NCI-H2171 treated with DMSO at 0.1 percent for 48 hours (cell line): ENCODE measurements at regions not wholly inside any gene's neighbourhood (a gene's known extent, or its start where the extent isn't known, plus 50 kb on each side); places are given as distances from the start of the nearest gene placed in this dataset.
A peak's percentile ranks its signal among the peaks of the same experiment; 100 is the strongest.

Source experiments
- DNase-seq: peaks from one replicate; lab custom pipeline; 2025; lab: John Stamatoyannopoulos, UW

DNA sequence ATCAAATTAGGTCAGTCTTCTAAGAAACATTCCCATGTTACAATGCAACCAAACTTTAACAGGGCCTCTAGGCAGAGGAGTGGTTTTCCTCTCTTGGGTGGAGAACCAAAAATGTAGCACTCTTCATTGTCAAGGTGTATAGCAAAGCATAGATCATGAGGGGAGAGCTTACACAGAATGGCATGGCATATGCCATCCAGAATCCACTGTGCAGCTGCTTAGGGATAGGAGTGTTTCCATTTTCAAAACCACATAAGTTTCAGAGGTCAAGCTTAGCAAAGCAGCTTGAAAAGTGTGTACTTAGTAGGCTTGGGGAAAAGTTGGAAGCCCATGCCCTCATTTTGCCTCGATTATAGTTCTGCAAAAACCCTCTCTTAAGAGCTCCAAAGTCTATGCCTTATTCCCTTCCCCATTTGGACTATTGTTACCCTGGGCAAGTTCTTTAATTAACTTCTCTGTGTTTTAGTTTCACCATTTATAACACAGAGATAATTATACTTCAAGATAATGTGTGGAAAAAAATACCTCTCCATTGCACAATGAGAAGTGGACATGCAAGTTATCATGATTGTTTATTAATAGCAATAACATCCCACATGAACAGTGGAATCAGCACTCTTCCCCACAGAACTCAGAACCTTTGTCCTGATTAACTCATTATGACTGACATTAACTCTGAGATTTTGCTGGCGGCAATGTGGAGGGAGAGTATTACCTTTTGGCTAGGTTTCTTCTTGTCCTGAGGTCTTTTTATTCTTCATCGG lies 398.9 kb upstream of the WWC1 start:
- DNase-seq, result no peak

DNA sequence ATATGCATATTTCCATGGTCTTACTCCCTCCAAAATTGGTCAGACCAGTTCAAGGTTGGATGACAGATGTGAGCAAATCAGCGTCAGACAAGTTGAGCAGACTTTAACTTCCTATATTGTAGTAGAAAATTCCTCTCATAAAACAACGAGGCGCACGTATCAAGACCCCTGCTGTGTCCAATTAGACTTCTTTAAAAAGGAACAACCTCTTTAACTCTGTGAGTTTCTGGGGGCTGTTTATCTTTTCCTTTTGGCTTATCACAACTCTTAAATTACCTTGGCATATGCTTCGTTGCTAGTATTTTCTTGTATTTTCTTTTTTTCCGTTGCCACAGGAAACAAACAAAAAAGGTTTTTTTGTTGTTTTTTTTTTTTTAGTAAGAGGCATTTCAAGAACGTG lies 398.2 kb upstream of the WWC1 start:
- no peak for DNase-seq

DNA sequence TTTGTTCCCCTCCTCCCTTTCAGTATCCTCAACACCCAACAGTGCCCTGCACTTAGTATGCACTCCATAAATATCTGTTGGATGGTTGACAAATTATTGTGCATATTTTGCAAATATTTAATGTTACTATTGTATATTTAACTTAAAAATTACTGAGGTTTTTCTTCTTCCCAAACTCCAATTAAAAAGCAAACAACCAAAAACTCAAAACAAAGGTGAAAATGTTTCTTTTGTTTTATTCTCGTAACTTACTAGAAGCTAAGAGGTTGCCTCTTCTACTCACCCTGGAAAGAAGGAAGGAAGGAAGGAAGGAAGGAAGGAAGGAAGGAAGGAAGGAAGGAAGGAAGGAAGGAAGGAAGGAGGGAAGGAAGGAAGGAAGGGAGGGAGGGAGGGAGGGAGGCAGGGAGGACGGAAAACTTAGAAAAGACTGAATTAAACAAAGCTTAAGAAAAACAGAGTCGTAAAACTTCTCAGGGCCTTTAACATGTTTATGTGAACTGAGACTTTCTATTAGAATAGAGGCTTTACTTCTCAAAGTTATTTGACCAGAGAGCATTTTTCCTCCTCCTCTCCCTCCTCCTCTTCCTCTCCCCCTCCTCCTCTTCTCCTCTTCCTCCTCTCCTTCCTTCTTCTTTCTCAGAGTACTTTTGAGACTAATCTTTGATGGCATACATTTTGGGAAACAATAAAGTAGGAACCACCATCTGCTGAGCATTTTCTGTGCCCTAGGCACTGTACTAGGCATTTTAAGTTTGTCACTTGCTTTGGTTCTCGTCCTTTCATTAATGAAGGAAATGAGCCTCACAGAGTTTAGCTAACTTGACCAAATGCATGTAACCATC lies 396.6 kb upstream of the WWC1 start:
- no peak for DNase-seq

DNA sequence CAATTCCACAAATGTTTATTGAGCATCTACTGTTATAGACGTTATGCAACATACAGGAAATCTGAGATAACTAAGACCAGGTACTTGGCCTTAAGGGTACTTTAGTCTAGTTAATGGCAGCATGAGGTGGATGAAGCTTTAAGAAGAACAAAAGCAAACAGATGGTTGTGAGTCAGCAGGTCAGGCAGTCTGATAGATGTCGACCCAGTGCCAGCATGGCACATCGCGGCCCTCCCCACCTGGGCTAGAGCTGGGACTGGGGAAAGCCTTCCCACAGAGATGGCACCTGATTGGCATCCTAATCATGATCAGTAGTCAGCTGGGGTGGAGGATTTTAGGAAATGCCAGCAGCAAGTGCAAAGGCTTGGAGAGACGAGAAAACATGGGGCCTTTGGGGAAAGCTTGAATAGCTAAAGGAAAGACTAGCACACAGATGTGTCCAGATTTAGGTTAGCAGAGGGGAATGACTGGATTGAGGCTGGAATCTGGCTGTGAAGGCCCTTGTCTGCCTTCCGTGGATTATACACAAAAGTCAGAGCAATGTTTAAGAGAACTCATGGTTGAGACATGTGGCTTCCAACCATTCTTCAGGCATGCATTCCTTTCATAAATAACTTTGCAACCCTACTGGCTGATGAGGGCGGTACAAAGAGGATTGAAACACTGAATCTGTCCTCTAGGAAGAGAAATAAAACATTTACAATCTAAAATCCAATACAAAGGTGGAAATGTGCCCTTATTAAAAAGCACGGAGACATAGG lies 395.4 kb upstream of the WWC1 start:
- DNase-seq, result no peak

DNA sequence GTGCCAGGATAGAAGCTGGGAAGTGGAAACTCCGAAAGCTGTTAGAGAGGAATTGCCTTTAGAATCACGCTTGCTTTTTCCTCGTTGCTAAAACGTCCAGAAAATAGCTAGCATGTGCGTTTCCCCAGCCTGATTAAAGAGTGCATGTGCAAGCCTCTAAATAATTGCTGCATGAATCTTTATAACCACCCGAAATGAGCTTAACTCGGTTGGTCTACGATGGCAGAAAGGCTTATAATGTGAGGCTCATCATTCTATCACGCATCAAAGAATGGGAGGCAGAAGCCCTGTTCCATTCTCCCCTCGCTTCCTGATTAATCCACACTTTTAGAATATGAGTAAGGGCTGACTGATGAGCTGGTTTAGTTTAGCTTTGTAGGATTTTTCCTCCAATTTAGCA lies 394.6 kb upstream of the WWC1 start:
- no peak for DNase-seq

DNA sequence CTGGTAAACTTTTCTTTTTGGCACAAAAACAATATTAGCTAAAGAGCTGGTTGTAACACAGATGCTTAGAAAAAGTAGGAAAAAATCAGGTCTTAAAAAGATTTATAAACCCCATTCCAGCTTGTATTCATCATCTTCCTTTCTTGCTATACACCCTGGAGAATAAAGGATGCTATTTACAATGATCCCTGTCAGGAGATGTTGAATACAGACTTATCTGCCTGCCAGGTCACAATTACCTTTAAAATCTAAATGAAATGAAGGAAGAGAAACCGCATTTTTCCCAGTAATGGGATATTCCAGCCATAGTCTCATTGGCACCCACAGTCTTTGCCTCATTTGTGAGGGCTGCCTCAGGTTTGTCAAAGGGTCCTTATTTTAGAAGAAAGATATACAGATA lies 394.1 kb upstream of the WWC1 start:
- DNase-seq, result no peak

DNA sequence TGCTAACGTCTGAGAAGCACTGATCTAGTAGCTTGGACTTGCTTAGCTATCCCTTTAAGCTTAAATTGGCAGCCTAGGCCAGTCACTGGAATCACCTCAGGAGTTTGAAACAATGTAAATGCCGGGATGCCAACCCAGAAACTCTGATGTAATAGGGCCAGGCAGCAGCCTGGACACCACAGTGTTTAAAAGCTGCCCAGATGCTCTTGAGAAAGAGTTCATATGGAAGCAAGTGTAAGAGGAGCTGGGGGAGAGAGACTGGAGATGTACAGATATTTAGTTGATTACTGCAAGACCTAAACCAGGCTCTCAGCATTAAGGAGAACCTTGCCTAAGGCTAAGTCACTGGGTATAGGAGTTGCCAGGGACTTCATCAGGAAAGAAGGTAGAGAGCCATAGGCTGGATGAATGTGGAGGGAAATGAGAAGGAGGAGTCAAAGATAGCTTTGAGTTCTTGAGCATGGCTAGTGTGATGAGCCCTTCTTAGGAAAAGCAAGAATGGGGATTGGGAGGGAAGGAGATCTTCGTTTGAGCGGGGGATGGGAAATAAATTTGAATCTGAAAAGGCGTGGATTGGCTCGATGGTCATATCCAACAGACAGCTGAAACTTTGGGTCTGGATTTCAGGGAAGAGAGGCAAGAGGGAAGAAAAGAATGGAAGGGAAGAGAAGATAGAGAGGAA lies 392.9 kb upstream of the WWC1 start:
- DNase-seq, result no peak

DNA sequence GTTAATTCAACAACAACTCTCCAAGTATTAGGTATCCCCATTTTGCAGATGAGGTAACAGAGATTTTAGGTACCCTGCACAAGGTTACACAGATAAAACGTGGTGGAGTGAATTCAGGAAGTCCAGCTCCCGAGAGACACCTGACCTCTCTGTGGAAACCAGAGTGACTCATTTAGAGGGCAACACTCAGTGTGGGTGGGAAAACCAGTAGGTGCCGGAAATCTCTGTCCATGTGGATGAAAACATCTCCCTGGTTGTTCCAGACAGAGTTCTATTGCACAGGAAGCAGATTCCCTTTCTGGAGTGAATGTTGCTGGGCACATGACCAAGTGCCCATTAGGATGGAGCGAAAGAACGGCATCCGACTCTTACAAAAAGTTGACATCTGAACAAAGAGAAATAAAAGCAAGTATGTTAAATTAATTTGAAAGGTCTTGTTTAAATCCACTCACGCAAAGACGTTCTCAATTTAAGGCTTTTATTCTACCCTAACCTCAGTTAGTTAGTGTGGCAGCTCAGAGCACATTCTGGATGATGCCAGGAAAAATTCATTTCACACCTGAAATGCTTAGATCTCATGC lies 391.9 kb upstream of the WWC1 start:
- DNase-seq, result no peak

DNA sequence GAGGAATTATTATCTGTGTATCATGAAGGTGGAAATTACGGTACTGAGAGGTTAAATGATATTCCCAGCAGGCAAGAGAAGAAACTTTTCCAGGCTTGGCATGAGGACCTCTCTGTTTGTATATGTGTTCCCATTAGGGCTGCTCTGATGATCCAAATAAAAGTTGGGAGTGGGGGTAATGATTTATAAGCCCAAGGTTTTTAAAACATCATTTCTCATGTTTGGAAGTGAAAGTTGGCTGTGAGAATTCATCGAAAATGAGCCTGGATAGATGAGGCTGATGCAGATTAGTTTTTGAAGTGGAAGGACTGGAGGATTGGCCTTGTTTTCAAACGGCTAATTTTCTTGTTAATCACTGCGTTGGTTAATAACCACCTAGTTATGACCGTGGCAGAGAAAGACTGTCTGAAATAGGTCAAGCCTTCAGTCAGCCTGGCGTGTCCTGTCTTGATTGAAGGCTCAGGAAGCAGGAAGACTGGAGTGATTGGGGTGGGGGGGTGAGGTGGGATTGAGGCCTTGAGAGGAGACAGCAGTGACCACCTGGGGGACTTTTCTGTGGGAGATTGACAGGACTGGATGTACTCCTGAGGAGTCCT lies 391.0 kb upstream of the WWC1 start:
- DNase-seq, result no peak

DNA sequence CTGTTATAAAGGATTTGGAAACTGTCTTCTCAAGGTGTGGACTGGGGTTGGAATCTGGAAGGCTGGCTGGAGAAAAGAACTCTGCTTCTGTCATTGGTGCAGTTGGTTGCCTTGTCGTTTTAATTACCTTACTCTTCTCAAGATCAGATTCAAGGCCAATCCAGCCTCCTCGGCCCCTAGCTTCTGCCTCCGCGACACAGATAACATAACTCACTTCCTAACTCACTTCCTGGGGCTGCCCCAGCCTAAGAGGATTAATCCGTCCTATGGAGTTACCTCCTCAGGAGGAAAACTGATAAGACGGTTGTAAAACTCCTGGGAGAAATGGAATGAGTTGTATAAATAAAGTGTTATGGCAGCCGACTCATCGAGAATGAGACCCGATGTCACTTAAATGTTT lies 389.1 kb upstream of the WWC1 start:
- no peak for DNase-seq

DNA sequence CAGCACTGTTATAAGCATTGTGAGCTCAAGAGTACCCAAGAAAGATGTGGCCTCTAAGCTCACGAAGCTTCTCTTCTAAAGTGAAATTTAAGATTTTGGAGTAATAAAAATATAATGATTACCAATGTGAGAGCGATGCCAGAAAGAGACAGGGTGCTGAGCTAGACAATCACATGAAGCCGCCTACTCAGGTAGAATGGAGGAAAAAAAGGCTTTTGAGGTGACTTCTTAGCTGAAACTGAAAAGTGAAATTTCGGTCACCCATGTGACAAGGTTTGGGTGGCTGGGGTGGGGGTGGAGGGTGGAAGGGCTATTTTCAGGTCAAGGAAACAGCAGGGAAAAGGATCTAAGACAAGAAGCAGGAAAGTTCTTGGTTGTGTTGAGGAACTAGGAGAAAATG lies 388.2 kb upstream of the WWC1 start:
- DNase-seq, result no peak

DNA sequence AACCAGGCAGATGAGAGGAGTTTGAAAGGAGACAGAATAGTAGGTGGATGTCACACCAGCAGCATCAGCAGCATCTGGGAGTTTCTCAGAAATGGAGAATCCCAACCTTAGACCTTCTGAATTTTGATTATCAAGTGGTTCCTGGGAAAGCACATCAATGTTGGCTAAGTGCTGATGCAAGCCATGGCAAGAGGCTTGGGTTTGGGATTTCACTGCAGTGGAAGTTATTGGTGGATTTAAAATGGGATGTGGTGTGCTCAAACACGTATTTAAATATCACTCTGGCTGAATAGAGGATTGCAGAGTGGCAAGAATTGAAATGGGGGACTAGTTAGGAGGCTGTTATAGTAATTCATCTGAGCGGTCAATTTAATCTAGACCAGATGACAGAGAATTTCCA lies 387.8 kb upstream of the WWC1 start:
- no peak for DNase-seq

DNA sequence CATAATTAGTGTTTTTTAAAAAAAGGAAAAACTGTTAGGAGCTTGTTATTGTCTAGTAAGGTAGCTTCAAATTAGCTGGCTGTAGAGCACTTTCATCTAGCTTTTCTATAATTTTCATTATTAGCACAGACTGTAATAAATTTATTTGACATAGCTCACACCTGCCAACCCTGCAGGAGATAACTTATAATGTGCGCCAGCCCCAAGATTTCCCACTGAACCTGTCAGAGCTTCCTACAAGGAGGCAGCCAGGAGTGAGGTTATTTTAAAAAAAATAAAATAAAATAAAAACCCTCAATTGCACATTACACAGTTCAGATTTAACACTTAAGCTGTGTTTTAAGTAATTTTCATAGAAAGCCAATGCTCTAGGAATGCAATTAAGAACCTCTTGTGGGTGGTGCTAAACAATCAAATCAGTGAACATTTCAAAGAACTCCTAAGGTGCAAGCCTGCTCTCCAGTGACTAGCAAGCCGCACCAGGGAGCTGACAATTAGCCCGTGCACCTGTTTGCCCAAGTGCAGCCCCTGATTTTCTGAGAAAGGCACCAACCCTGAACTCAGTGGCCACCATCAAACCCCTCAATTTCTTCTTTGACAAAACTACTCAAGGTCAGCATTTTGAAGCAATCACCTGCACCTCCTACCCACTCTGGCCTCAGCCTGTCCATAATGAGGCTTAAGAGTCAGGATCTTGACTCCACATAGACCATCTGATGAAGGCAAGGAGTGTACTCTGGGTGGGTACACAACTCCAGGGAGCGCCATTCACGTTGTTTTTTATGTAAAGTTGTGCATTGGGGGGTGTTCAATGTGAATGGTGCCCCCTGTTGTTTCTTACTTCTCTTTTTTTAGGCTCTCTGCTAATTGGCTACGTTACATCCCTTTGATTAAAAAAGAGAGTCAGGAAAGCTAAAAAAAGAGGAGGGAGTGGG lies 385.3 kb upstream of the WWC1 start:
- no peak for DNase-seq

DNA sequence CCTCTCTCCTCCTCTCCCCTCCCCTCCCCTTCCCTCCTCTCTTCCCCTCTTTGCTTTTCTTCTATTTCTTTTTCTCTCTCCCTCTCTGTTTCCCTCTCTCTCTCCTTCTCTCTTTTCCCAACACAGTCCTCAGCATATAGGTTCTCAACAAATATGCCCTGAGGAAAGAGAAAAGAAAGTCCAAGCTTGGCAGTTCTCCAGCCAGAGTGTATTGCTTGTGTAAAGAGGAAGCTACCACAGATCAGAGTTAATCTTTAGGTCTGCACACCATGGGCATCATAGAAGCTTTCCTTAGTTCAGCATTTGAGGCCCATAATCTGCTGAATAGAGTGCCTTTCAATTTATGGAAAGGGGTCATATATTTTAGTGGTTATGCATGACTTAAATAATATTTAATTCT lies 382.8 kb upstream of the WWC1 start:
- DNase-seq, result no peak

DNA sequence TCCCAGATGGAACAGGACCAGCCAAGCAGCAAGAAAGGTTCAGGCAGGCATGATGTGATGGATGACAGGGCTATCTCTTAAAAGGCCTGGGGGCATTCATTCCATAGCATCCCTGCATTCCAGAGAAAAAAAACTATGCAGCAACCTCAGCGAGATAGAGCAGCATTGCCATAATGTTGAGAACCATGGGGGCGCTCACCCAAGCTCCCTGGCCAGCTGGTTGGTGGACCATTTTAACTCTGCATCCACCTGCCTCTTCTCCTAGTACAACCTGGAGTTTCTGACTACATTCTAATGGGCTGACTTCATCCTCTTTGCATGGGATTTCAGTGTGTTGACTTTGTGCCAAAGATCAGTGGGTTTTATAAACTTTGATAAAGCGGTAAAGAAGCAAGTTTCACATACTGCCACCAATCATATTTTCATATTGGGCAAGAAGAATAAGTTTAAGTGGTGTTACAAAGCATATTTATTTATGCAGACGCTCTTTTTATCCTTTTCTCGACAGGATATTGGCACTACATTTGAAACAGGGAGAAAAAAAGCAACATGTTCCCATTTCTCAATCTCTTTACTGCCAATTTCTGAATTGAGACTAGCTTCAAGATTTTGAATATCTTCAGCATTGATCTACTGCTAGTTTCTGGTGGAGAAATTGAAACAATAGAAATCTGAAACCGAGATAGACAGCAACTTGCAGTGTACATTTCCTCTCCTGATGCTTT lies 378.3 kb upstream of the WWC1 start:
- DNase-seq, result no peak

DNA sequence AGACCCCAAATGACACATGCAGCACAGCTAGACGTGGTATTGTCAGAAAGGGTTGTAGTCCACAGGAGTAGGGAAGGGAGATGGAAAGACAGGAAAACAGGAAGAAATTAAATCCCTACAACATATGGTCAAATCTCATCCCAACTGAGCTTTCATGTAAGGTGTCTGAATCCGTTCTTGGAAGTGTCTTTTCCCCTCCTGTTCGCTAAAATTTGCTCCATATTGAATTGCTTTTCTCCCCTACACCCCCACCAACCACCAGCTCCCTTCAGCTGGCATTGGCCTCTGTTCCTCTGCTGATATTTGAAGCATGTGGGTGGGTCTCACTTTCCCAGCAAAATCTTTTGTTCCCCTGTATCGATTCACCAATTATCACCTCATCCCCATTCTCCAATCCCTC lies 376.2 kb upstream of the WWC1 start:
- DNase-seq, result peak; percentile 25

DNA sequence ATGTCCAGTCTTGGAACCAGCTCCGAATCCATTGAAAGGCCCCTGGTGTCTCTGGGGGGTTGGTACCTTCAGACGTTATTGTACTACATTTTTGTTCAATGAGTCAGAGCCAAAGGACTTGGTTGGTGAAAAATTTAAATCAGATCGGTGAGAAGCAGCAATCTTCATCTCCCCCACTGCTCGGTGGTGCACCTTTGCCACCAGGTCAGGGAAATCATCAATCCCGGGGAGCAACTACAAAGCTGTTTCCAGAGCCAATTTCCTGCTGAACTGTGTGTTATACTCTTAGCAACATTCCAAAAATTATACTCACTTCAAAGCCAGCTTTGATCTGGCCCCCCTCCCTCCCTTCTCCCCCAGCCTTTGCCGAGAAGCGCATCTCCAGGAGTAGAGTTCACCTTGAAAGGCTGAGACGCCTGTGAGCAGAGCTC lies 375.2 kb upstream of the WWC1 start:
- DNase-seq, result no peak

DNA sequence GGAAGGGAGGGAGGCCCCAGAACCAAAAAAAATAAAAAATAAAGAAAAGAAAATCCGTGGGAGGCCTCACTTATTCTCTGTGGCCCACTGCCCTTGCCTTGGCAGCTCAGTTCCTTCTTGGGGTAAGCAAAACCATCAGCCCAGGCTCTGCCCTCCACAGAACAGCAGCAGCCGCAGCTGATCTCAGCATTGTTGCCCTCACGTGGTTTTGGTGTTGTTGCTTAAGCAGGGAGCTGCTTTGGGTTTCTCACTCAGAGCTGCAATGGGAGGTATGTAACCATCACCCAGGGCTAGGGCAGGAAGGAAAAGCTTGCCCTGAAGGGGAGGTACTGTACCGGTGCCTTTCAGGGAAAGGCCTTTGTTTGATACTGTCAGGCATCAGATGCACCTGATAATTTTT lies 374.7 kb upstream of the WWC1 start:
- no peak for DNase-seq

DNA sequence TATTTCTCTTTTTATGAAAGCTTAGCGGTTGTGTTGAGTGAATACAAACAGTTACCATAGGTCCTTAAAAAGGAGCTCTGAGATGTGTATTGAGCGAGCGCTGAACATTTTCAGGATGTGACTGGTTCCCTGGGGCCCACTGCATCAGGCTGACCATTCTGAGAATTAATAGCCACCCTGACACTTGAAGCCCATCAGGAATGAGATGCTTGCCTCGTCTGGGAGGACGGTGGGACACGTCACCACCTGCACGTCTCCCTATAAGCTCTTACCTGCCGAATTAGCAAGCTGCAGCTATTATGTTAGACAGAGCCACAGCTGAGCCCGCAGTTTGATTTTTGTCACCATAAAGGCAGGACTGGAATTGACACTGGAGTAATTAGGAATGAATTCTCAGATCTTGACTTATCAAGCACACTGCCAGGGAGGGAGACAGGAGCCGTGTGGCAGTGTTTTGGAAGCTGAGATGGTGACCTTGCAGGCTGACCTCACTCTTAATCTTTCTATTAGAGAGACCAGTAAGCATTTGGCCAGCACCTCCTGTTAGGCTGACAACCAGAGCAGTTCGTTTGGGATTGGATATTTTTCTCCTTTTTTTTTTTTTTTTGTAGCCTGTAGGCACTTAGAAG lies 373.1 kb upstream of the WWC1 start:
- no peak for DNase-seq
